Epithelial cell of esophagus (primary cell): ENCODE measurements at regions not wholly inside any gene's neighbourhood (a gene's known extent, or its start where the extent isn't known, plus 50 kb on each side); places are given as distances from the start of the nearest gene placed in this dataset.

Source experiments
- DNase-seq: peaks from one replicate; pipeline ENCODE4 v3.0.0; 2010; ENCODE audit warnings: low read depth
- H3K4me3 ChIP-seq: 2 replicates; pipeline ENCODE4 v1.5.1; 2011; ENCODE audit warnings: mild to moderate bottlenecking, low read length, control low read depth
- CTCF ChIP-seq: IDR thresholded peaks from 2 replicates; pipeline ENCODE4 v1.5.1; 2011; ENCODE audit warnings: low read depth, mild to moderate bottlenecking, low read length, control low read depth, inconsistent platforms; ENCODE audit not compliant: insufficient read depth; ENCODE audit errors: missing control alignments

GRCh38 chr11:13104619-13105236, 95.6 kb downstream of the RASSF10 start:
- TF ChIP-seq CTCF, result no peak
- no peak for DNase-seq

GRCh38 chr11:13105237-13105844, 96.2 kb downstream of the RASSF10 start:
- TF ChIP-seq CTCF, result no peak
- no peak overlapping the region for H3K4me3 ChIP-seq
- no peak for DNase-seq

More at GRCh38 chr11:13104619-13105236, 95.6 kb downstream of the RASSF10 start:
- no peak overlapping the region for H3K4me3 ChIP-seq

- no peak for DNase-seq
- no peak for TF ChIP-seq CTCF
- no peak overlapping the region for H3K4me3 ChIP-seq
These were observed 98.5 kb downstream of the RASSF10 start for GRCh38 chr11:13107544-13108044.

GRCh38 chr11:13108416-13108815, 99.3 kb downstream of the RASSF10 start:
- DNase-seq, result peak; percentile 80
- TF ChIP-seq CTCF, result no peak
- no peak overlapping the region for H3K4me3 ChIP-seq

GRCh38 chr11:13109616-13110015, 100.5 kb downstream of the RASSF10 start:
- DNase-seq, result peak; percentile 44
- no peak overlapping the region for H3K4me3 ChIP-seq
- no peak for TF ChIP-seq CTCF

GRCh38 chr11:13110145-13110544, 101.0 kb downstream of the RASSF10 start:
- no peak overlapping the region for H3K4me3 ChIP-seq
- DNase-seq, result no peak
- no peak for TF ChIP-seq CTCF
